Peyer's patch (tissue), 4 donors: ENCODE measurements at regions not wholly inside any gene's neighbourhood (a gene's known extent, or its start where the extent isn't known, plus 50 kb on each side); places are given as distances from the start of the nearest gene placed in this dataset.

Experiments used
- CTCF ChIP-seq, 6 experiments: fragments of 450-650 bp in 4 of 6; fragments of 200-600 bp in 2 of 6; sonication (generic) in 1 of 6; IDR thresholded peaks; one replicate each; pipeline ENCODE4 v1.5.1; 2017 to 2019; ENCODE audit warnings: antibody characterized with exemption in 6 of 6, mild to moderate bottlenecking in 3 of 6, moderate library complexity in 1 of 6
- POLR2A ChIP-seq, 2 donors: fragments of 450-650 bp; IDR thresholded peaks; one replicate each; pipeline ENCODE4 v1.5.1; 2017; ENCODE audit warnings: antibody characterized with exemption in 2 of 2, mild to moderate bottlenecking in 2 of 2, moderate library complexity in 2 of 2

DNA sequence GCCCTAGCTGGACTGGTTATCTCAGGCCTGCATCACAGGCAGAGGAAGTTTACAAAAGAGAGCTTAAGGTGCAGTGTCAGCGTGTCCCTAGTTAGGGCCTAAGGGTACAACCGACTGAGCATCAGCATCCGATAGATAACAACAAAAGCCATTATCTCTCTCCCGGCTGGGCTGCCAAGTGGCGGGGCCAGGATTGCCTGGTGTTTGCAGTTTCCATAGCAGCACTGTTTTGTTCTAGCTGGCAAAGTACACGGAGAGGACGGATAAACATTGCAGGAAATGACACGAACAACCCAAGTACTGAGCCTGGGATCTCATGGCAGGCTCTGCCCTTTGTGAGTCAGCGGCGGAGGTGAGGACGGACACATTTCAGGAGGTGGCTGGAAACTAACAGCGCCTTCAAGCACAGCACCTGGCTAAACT, 104.7 kb upstream of the NOCT start:
- TF ChIP-seq CTCF (IDR thresholded peaks at IDR 0.05) (no peak), POLR2A (IDR thresholded peaks at IDR 0.05) (no peak)
